ENCODE measurements at regions not wholly inside any gene's neighbourhood (a gene's known extent, or its start where the extent isn't known, plus 50 kb on each side); places are given as distances from the start of the nearest gene placed in this dataset.

GRCh38 chr15:47971637-47972036 lies 149.2 kb upstream of the SLC24A5 start:
- DNase-seq (ENCODE audit: insufficient read length, low spot score, missing footprints): no peak
- Histone ChIP-seq H3K4me3 (ENCODE audit: insufficient read depth, low read length) (no peak overlapping the region), H3K4me2 (ENCODE audit: insufficient read depth, low read length) (no peak overlapping the region), H3K79me2 (ENCODE audit: insufficient read depth, low read length) (no peaks in the 10 kb centered on the region), H3K27ac (ENCODE audit: low read depth, low read length) (no peak overlapping the region), H2AFZ (ENCODE audit: low read length) (no peak overlapping the region), H3K36me3 (ENCODE audit: insufficient read depth, low read length) (no peaks in the 10 kb centered on the region), H3K4me1 (ENCODE audit: insufficient read depth, low read length) (no peaks in the 10 kb centered on the region), H4K20me1 (ENCODE audit: insufficient read depth, low read length) (no peaks in the 10 kb centered on the region), H3K27me3 (ENCODE audit: insufficient read depth, low read length) (no peaks in the 10 kb centered on the region), H3K9me3 (ENCODE audit: low read depth, low read length) (no peaks in the 10 kb centered on the region)
- no peak for TF ChIP-seq CTCF (IDR thresholded peaks at IDR 0.05; ENCODE audit: extremely low read depth, low read depth, low read length)

DNA sequence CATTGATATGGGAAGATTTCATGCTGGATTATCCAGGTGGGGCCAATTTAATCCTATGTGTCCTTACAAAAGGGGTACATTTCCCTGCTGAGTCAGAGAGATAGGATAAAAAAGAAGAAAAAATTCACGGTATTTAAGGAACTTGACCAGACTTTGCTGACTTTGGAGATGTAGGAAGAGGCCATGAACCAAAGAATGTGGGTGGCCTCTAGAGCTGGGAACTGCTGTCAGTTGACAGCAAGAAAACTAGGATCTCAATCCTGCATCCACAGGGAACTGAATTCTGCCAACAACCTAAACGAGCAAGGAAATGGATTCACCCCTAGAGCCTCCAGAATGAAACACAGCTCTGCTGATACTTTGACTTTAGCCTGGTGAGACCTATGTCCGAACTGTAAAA lies 148.1 kb upstream of the SLC24A5 start:
- Histone ChIP-seq H3K4me2 (ENCODE audit: insufficient read depth, low read length) (no peak overlapping the region), H2AFZ (ENCODE audit: low read length) (no peak overlapping the region), H4K20me1 (ENCODE audit: insufficient read depth, low read length) (no peaks in the 10 kb centered on the region), H3K27me3 (ENCODE audit: insufficient read depth, low read length) (no peaks in the 10 kb centered on the region), H3K36me3 (ENCODE audit: insufficient read depth, low read length) (no peaks in the 10 kb centered on the region), H3K79me2 (ENCODE audit: insufficient read depth, low read length) (no peaks in the 10 kb centered on the region), H3K27ac (ENCODE audit: low read depth, low read length) (no peak overlapping the region), H3K4me3 (ENCODE audit: insufficient read depth, low read length) (no peak overlapping the region), H3K4me1 (ENCODE audit: insufficient read depth, low read length) (no peaks in the 10 kb centered on the region), H3K9me3 (ENCODE audit: low read depth, low read length) (no peaks in the 10 kb centered on the region)
- no peak for DNase-seq (ENCODE audit: insufficient read length, low spot score, missing footprints)
- TF ChIP-seq CTCF (IDR thresholded peaks at IDR 0.05; ENCODE audit: extremely low read depth, low read depth, low read length): no peak

GRCh38 chr15:47974724-47975123 lies 146.1 kb upstream of the SLC24A5 start:
- H2AFZ ChIP-seq (ENCODE audit: low read length): no peak overlapping the region
- no peak for TF ChIP-seq CTCF (IDR thresholded peaks at IDR 0.05; ENCODE audit: extremely low read depth, low read depth, low read length)
- no peaks in the 10 kb centered on the region for H3K9me3 ChIP-seq (ENCODE audit: low read depth, low read length)

DNA sequence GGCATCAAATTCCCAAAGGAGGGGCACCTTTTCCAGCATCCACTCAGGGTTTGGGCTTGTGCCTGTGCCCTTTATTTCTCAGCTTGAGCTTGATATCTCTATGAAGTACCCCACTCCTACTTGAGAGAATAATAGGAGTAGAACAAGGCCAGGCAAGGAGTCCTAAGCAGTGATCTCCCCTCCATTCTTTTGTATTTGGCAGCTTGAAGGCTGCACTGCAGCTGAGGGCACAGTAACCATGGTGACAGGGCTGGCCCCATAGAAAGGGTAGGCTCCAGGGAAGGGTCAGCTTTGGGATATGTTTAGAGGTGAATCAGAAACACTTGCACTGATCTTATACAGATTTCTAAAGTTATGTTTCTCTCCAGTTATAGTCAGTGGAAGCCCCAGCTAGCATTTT lies 145.4 kb upstream of the SLC24A5 start:
- no peaks in the 10 kb centered on the region for H3K27me3 ChIP-seq (ENCODE audit: insufficient read depth, low read length)
- no peak overlapping the region for H3K4me2 ChIP-seq (ENCODE audit: insufficient read depth, low read length)
- no peak overlapping the region for H3K27ac ChIP-seq (ENCODE audit: low read depth, low read length)
- no peak for DNase-seq (ENCODE audit: insufficient read length, low spot score, missing footprints)
- no peaks in the 10 kb centered on the region for H4K20me1 ChIP-seq (ENCODE audit: insufficient read depth, low read length)
- H2AFZ ChIP-seq (ENCODE audit: low read length): no peak overlapping the region
- H3K4me3 ChIP-seq (ENCODE audit: insufficient read depth, low read length): no peak overlapping the region
- no peak for TF ChIP-seq CTCF (IDR thresholded peaks at IDR 0.05; ENCODE audit: extremely low read depth, low read depth, low read length)
- H3K4me1 ChIP-seq (ENCODE audit: insufficient read depth, low read length): no peaks in the 10 kb centered on the region
- no peaks in the 10 kb centered on the region for H3K9me3 ChIP-seq (ENCODE audit: low read depth, low read length)
- H3K36me3 ChIP-seq (ENCODE audit: insufficient read depth, low read length): no peaks in the 10 kb centered on the region
- H3K79me2 ChIP-seq (ENCODE audit: insufficient read depth, low read length): no peaks in the 10 kb centered on the region

More at GRCh38 chr15:47974724-47975123, 146.1 kb upstream of the SLC24A5 start:
- Histone ChIP-seq H3K4me2 (ENCODE audit: insufficient read depth, low read length) (no peak overlapping the region), H3K4me3 (ENCODE audit: insufficient read depth, low read length) (no peak overlapping the region), H3K27ac (ENCODE audit: low read depth, low read length) (no peak overlapping the region), H3K36me3 (ENCODE audit: insufficient read depth, low read length) (no peaks in the 10 kb centered on the region), H3K4me1 (ENCODE audit: insufficient read depth, low read length) (no peaks in the 10 kb centered on the region), H4K20me1 (ENCODE audit: insufficient read depth, low read length) (no peaks in the 10 kb centered on the region), H3K27me3 (ENCODE audit: insufficient read depth, low read length) (no peaks in the 10 kb centered on the region), H3K79me2 (ENCODE audit: insufficient read depth, low read length) (no peaks in the 10 kb centered on the region)
- no peak for DNase-seq (ENCODE audit: insufficient read length, low spot score, missing footprints)

Measured in osteoblast (primary cell).